OCI-LY7 (cell line): ENCODE measurements at regions not wholly inside any gene's neighbourhood (a gene's known extent, or its start where the extent isn't known, plus 50 kb on each side); places are given as distances from the start of the nearest gene placed in this dataset.

Experiments
- BruUV-seq: library from RNA; stranded (reverse); fragments of 400-500 nt; replicated peaks from 2 replicates; lab custom pipeline; 2021; lab: Mats Ljungman, UMichigan
- CTCF ChIA-PET: fragments of 300-600 bp; sonication (Branson Sonifier 250); formaldehyde crosslinking; loops from one replicate; lab custom pipeline; 2022; ENCODE audit warnings: antibody characterized with exemption; ENCODE audit not compliant: unreplicated experiment; lab: Charles Lee
- POLR2A ChIA-PET: fragments of 300-600 bp; sonication (Branson Sonifier 250); formaldehyde crosslinking; loops from one replicate; lab custom pipeline; 2022; ENCODE audit warnings: antibody characterized with exemption; lab: Charles Lee
- DNase-seq: peaks from one replicate; pipeline ENCODE4 v3.0.0-alpha.2; 2015; ENCODE audit warnings: low spot score
- H2AFZ ChIP-seq: fragments of 200-600 bp; sonication (generic), shearing (Covaris generic); 2 replicates; pipeline ENCODE4 v1.6.1; 2014; ENCODE audit warnings: mild to moderate bottlenecking, antibody characterized with exemption, low read length, moderate library complexity
- H3K27ac ChIP-seq: fragments of 200-600 bp; sonication (generic); 2 replicates; pipeline ENCODE4 v1.5.1; 2014; ENCODE audit warnings: mixed run types, low read depth, mild to moderate bottlenecking, moderate library complexity, low read length, inconsistent platforms; ENCODE audit not compliant: poor library complexity, severe bottlenecking
- H3K36me3 ChIP-seq: fragments of 200-600 bp; sonication (generic); 2 replicates; pipeline ENCODE4 v1.6.1; 2014; ENCODE audit warnings: mild to moderate bottlenecking, antibody characterized with exemption, low read length, moderate library complexity, mixed read lengths; ENCODE audit not compliant: insufficient read depth
- H3K4me1 ChIP-seq: fragments of 200-600 bp; sonication (generic); 2 replicates; pipeline ENCODE4 v1.5.1; 2014; ENCODE audit warnings: mild to moderate bottlenecking, low read length; ENCODE audit not compliant: insufficient read depth, poor library complexity, severe bottlenecking
- H3K4me2 ChIP-seq: fragments of 200-600 bp; sonication (generic); 2 replicates; pipeline ENCODE4 v1.6.1; 2014; ENCODE audit warnings: mild to moderate bottlenecking, low read length
- H3K4me3 ChIP-seq: fragments of 200-600 bp; sonication (generic); 2 replicates; pipeline ENCODE4 v1.5.1; 2014; ENCODE audit warnings: mild to moderate bottlenecking, low read depth, low read length; ENCODE audit not compliant: poor library complexity, severe bottlenecking
- H3K79me2 ChIP-seq: fragments of 200-600 bp; sonication (generic); 2 replicates; pipeline ENCODE4 v1.6.1; 2016; ENCODE audit warnings: low read depth, mild to moderate bottlenecking, low read length, moderate library complexity, mixed read lengths; ENCODE audit not compliant: insufficient read depth
- H3K9me2 ChIP-seq: fragments of 200-600 bp; sonication (generic); 2 replicates; pipeline ENCODE4 v1.6.1; 2016; ENCODE audit warnings: mild to moderate bottlenecking, low read length, mixed read lengths; ENCODE audit not compliant: insufficient read depth
- H3K9me3 ChIP-seq: fragments of 200-600 bp; sonication (generic); 2 replicates; pipeline ENCODE4 v1.6.1; 2014; ENCODE audit warnings: mild to moderate bottlenecking, mixed run types, low read length, mixed read lengths
- H4K20me1 ChIP-seq: fragments of 200-600 bp; sonication (generic); 2 replicates; pipeline ENCODE4 v1.6.1; 2014; ENCODE audit warnings: mild to moderate bottlenecking, antibody characterized with exemption, low read length, moderate library complexity, mixed read lengths; ENCODE audit not compliant: insufficient read depth
- EZH2phosphoT487 ChIP-seq: fragments of 200-600 bp; sonication (generic); IDR thresholded peaks from 2 replicates; pipeline ENCODE4 v1.6.1; 2018; ENCODE audit warnings: low read depth, borderline replicate concordance, mild to moderate bottlenecking, mixed run types, antibody characterized with exemption, low read length, moderate library complexity, mixed read lengths
- intact Hi-C: fragments of 100-400 bp; cut with micrococcal nuclease; formaldehyde crosslinking; loops from one replicate; pipeline ENCODE4 v1.10.0; 2022; ENCODE audit not compliant: unreplicated experiment
- TF ChIP-seq, protein P1 (sequence below): fragments of 200-600 bp; sonication (generic); conservative IDR thresholded peaks from 2 replicates; pipeline ENCODE4 v1.5.1; 2014; ENCODE audit warnings: mild to moderate bottlenecking, antibody characterized with exemption, low read length, moderate library complexity, mixed read lengths

DNA sequence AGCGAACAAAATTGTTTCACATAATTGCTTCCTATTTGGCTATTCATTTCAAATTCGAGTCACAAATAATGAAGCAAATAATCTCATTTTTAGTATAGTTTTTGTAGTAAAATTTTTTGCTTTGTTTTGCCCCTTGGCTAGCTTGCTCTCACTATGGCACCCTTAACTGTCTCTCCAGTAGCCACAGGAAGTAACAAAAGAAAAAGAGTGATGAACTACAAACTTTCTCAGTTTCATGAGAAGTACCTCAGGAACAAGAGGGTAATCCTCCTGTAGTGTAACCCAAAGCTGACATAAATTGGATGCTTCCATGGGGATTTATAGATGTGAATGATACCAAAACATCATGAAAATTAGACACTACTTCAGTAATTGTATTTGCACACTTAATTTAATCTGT lies 242.9 kb downstream of the BARHL2 start:
- H3K4me3 ChIP-seq, result no peak overlapping the region
- intact Hi-C loops, result no loop called here
- TF ChIP-seq EZH2phosphoT487, result no peak
- TF ChIP-seq, protein P1, sequence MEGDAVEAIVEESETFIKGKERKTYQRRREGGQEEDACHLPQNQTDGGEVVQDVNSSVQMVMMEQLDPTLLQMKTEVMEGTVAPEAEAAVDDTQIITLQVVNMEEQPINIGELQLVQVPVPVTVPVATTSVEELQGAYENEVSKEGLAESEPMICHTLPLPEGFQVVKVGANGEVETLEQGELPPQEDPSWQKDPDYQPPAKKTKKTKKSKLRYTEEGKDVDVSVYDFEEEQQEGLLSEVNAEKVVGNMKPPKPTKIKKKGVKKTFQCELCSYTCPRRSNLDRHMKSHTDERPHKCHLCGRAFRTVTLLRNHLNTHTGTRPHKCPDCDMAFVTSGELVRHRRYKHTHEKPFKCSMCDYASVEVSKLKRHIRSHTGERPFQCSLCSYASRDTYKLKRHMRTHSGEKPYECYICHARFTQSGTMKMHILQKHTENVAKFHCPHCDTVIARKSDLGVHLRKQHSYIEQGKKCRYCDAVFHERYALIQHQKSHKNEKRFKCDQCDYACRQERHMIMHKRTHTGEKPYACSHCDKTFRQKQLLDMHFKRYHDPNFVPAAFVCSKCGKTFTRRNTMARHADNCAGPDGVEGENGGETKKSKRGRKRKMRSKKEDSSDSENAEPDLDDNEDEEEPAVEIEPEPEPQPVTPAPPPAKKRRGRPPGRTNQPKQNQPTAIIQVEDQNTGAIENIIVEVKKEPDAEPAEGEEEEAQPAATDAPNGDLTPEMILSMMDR, result no peak
- no peaks in the 10 kb centered on the region for H3K79me2 ChIP-seq
- no peaks in the 10 kb centered on the region for H3K4me1 ChIP-seq
- CTCF ChIA-PET, result no interaction called here
- BruUV-seq, result no TSS peak
- POLR2A ChIA-PET, result no interaction called here
- no peak overlapping the region for H3K4me2 ChIP-seq
- DNase-seq, result no peak
- H3K27ac ChIP-seq, result no peak overlapping the region
- no peaks in the 10 kb centered on the region for H3K9me3 ChIP-seq
- no peaks in the 10 kb centered on the region for H4K20me1 ChIP-seq
- no peaks in the 10 kb centered on the region for H3K9me2 ChIP-seq
- no peaks in the 10 kb centered on the region for H3K36me3 ChIP-seq
- H2AFZ ChIP-seq, result no peak overlapping the region

DNA sequence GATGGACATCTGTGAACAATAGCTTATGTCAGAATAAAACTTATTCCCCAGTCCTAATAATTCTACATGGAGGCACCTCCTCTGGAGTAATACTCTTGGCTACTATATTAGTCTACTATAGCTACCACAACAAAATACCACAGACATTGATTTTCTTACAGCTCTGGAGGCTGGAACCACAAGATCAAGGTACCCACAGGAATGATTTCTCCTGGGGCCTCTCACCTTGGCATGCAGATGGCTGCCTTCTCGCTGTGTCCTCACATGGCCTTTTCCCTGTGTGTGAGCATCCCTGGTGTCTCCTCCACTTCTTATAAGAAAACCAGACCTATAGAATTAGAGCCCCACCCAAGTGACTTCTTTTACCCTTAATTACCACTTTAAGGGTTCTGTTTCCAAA lies 244.3 kb downstream of the BARHL2 start:
- TF ChIP-seq, protein P1, result no peak
- TF ChIP-seq EZH2phosphoT487, result no peak
- DNase-seq, result no peak
- Histone ChIP-seq H3K4me3 (no peak overlapping the region), H3K9me3 (no peaks in the 10 kb centered on the region), H3K9me2 (no peaks in the 10 kb centered on the region), H3K4me2 (no peak overlapping the region), H3K4me1 (no peaks in the 10 kb centered on the region), H2AFZ (no peak overlapping the region), H3K27ac (no peak overlapping the region), H3K79me2 (no peaks in the 10 kb centered on the region), H3K36me3 (no peaks in the 10 kb centered on the region), H4K20me1 (no peaks in the 10 kb centered on the region)
- intact Hi-C loops, result no loop called here
- POLR2A ChIA-PET, result no interaction called here
- CTCF ChIA-PET, result no interaction called here
- no TSS peak for BruUV-seq

DNA sequence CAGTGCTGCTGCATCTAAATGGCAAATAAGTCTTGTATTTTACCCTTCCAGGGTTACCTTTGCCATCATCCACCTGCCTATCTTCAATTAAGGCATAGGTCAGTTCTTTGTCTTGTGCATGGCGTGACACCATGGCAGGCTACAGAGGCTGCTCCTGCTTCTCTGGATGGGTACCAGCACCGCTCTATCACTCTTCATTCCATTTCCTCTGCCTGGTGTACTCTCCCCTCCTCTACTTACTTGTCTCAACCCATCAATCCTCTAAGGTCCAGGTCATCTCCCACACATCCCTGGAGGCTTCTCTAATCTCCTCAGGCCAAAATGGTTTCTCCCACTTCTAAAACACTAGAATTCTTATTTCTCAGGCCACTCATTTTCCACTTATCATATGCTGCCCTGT lies 257.5 kb downstream of the BARHL2 start:
- Histone ChIP-seq H3K4me2 (no peak overlapping the region), H3K27ac (no peak overlapping the region), H3K36me3 (no peaks in the 10 kb centered on the region), H3K4me1 (no peaks in the 10 kb centered on the region), H3K79me2 (no peaks in the 10 kb centered on the region), H3K9me3 (no peaks in the 10 kb centered on the region), H4K20me1 (no peaks in the 10 kb centered on the region), H3K9me2 (no peaks in the 10 kb centered on the region), H3K4me3 (no peak overlapping the region), H2AFZ (no peak overlapping the region)
- no TSS peak for BruUV-seq
- no peak for DNase-seq
- ChIA-PET POLR2A (no interaction called here), CTCF (no interaction called here)
- intact Hi-C loops, result no loop called here
- TF ChIP-seq, protein P1, result no peak
- no peak for TF ChIP-seq EZH2phosphoT487
